ENCODE measurements at regions not wholly inside any gene's neighbourhood (a gene's known extent, or its start where the extent isn't known, plus 50 kb on each side); places are given as distances from the start of the nearest gene placed in this dataset.
"Not testable (repeated sequence)": the region's sequence is repeated elsewhere in the genome, so short reads cannot be mapped to it uniquely, and the experiment has no call there.

- DNase-seq (ENCODE audit: low read depth) = no peak
Measured at GRCh38 chr12:69131077-69131476, 108.3 kb upstream of the CPSF6 start.

- no peak for DNase-seq (ENCODE audit: low read depth)
Measured at GRCh38 chr12:69136931-69137613, 102.3 kb upstream of the CPSF6 start.

- DNase-seq (ENCODE audit: low read depth) = no peak
Measured at GRCh38 chr12:69141074-69141473, 98.3 kb upstream of the CPSF6 start.

GRCh38 chr12:69149270-69149669, 90.1 kb upstream of the CPSF6 start:
- no peak for DNase-seq (ENCODE audit: low read depth)

- no peak for DNase-seq (ENCODE audit: low read depth)
Measured at GRCh38 chr12:69150083-69150795, 89.1 kb upstream of the CPSF6 start.

- DNase-seq (ENCODE audit: low read depth) = no peak
Measured at GRCh38 chr12:69150796-69151127, 88.6 kb upstream of the CPSF6 start.

GRCh38 chr12:69151254-69151764, 88.1 kb upstream of the CPSF6 start:
- DNase-seq (ENCODE audit: low read depth) = peak; percentile 22

- peak; percentile 50 for DNase-seq (ENCODE audit: low read depth)
Measured at GRCh38 chr12:69154585-69155363, 84.6 kb upstream of the CPSF6 start.

GRCh38 chr12:69157023-69157655, 82.2 kb upstream of the CPSF6 start:
- DNase-seq (ENCODE audit: low read depth) = peak; percentile 76

- peak; percentile 10 for DNase-seq (ENCODE audit: low read depth)
Measured at GRCh38 chr12:69161829-69162228, 77.5 kb upstream of the CPSF6 start.

GRCh38 chr12:69163681-69164362, 75.5 kb upstream of the CPSF6 start:
- DNase-seq (ENCODE audit: low read depth) = no peak

- DNase-seq (ENCODE audit: low read depth) = no peak
Measured at GRCh38 chr12:69167648-69168165, 71.7 kb upstream of the CPSF6 start.

- DNase-seq (ENCODE audit: low read depth) = no peak
Measured at GRCh38 chr12:69168363-69168762, 71.0 kb upstream of the CPSF6 start.

- no peak for DNase-seq (ENCODE audit: low read depth)
Measured at GRCh38 chr12:69168828-69169227, 70.5 kb upstream of the CPSF6 start.

- no peak for DNase-seq (ENCODE audit: low read depth)
Measured at GRCh38 chr12:69170293-69170692, 69.1 kb upstream of the CPSF6 start.

GRCh38 chr12:69171881-69172280, 67.5 kb upstream of the CPSF6 start:
- no peak for DNase-seq (ENCODE audit: low read depth)

GRCh38 chr12:69172491-69172890, 66.9 kb upstream of the CPSF6 start:
- no peak for DNase-seq (ENCODE audit: low read depth)

GRCh38 chr12:69173368-69173767, 66.0 kb upstream of the CPSF6 start:
- DNase-seq (ENCODE audit: low read depth) = peak; percentile 7

GRCh38 chr12:69179786-69180185, 59.6 kb upstream of the CPSF6 start:
- DNase-seq (ENCODE audit: low read depth) = no peak

- not testable (repeated sequence) for DNase-seq (ENCODE audit: low read depth)
Measured at GRCh38 chr12:69187572-69187971, 51.8 kb upstream of the CPSF6 start.

- no peak for DNase-seq (ENCODE audit: low read depth)
Measured at GRCh38 chr12:69189378-69189978, 49.9 kb upstream of the CPSF6 start.
